ENCODE measurements at regions not wholly inside any gene's neighbourhood (a gene's known extent, or its start where the extent isn't known, plus 50 kb on each side); places are given as distances from the start of the nearest gene placed in this dataset.

DNA sequence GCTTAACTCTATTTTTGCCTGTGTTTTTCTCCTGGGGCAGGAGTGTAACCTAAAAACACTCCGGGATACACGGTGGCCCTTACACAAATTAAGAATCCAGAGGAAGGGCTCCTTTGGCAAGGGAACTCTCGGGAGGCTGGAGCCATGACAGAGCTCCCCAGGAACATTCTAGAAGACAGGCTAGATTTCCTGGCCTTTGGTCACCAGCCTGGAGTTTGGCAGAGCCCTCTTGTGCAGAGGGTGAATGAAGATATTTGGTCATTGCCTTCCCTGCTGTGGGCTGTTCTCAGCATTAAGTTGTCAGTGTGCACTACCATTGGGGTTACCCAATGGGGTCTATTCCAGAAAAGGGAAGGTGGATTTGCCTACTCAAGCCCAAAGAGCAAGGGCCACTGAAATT is 53.8 kb upstream of the LNX1 start:
- TF ChIP-seq ZNF274 (IDR thresholded peaks at IDR 0.05; ENCODE audit: low read depth, low read length): no peak
- no peak for TF ChIP-seq YY1 (IDR thresholded peaks at IDR 0.05; ENCODE audit: insufficient read depth, insufficient read length)
